SU-DHL-6 (cell line): ENCODE measurements at regions not wholly inside any gene's neighbourhood (a gene's known extent, or its start where the extent isn't known, plus 50 kb on each side); places are given as distances from the start of the nearest gene placed in this dataset.

Experiments
- H2AFZ ChIP-seq: fragments of 200-600 bp; sonication (generic); 2 replicates; pipeline ENCODE4 v1.6.1; 2014; ENCODE audit warnings: low read depth, mild to moderate bottlenecking, moderate library complexity, mixed read lengths, antibody characterized with exemption, low read length; ENCODE audit not compliant: severe bottlenecking
- H3F3A ChIP-seq: fragments of 200-600 bp; shearing (Covaris generic); 2 replicates; pipeline ENCODE4 v1.6.0; 2016; ENCODE audit warnings: antibody characterized with exemption, mild to moderate bottlenecking; ENCODE audit not compliant: insufficient read depth
- H3K27ac ChIP-seq: fragments of 200-600 bp; sonication (generic); 2 replicates; pipeline ENCODE4 v1.5.1; 2016; ENCODE audit warnings: low read depth, mild to moderate bottlenecking, low read length, moderate library complexity, mixed read lengths
- H3K27me3 ChIP-seq: fragments of 200-600 bp; sonication (generic), shearing (Covaris generic); 2 replicates; pipeline ENCODE4 v1.6.0; 2014; ENCODE audit warnings: mild to moderate bottlenecking, low read length
- H3K36me3 ChIP-seq: fragments of 200-600 bp; sonication (generic); 2 replicates; pipeline ENCODE4 v1.6.1; 2014; ENCODE audit warnings: mild to moderate bottlenecking, low read length, mixed read lengths
- H3K4me2 ChIP-seq: fragments of 300-600, 200-600 bp; shearing (Covaris generic), sonication (generic); 2 replicates; pipeline ENCODE4 v1.6.0; 2014; ENCODE audit warnings: low read length, low read depth, mild to moderate bottlenecking; ENCODE audit not compliant: poor library complexity, severe bottlenecking
- H3K4me3 ChIP-seq: fragments of 200-600 bp; sonication (generic); 2 replicates; pipeline ENCODE4 v1.5.1; 2014; ENCODE audit warnings: antibody characterized with exemption, low read length, mild to moderate bottlenecking, mixed read lengths; ENCODE audit not compliant: insufficient read depth, poor library complexity, severe bottlenecking
- H3K79me2 ChIP-seq: fragments of 200-600 bp; sonication (generic); 2 replicates; pipeline ENCODE4 v1.6.1; 2014; ENCODE audit warnings: mild to moderate bottlenecking, low read length, moderate library complexity; ENCODE audit not compliant: insufficient read depth
- H3K9ac ChIP-seq: fragments of 200-600 bp; sonication (generic); 2 replicates; pipeline ENCODE4 v1.7.0; 2014; ENCODE audit warnings: mild to moderate bottlenecking, low read length
- H3K9me2 ChIP-seq: fragments of 200-600 bp; sonication (generic); replicated peaks from 2 replicates; pipeline ENCODE4 v1.6.1; 2014; ENCODE audit warnings: low read length; ENCODE audit not compliant: insufficient read depth
- H3K9me3 ChIP-seq: fragments of 200-600 bp; sonication (generic); 2 replicates; pipeline ENCODE4 v1.6.1; 2014; ENCODE audit warnings: low read length, mixed read lengths; ENCODE audit not compliant: insufficient read depth
- H4K20me1 ChIP-seq: fragments of 200-600 bp; sonication (generic); 2 replicates; pipeline ENCODE4 v1.6.1; 2014; ENCODE audit warnings: low read depth, mild to moderate bottlenecking, antibody characterized with exemption, low read length, moderate library complexity, mixed read lengths
- EZH2phosphoT487 ChIP-seq: fragments of 200-600 bp; sonication (generic), shearing (Covaris generic); conservative IDR thresholded peaks from 2 replicates; pipeline ENCODE4 v1.6.1; 2018; ENCODE audit warnings: mild to moderate bottlenecking, antibody characterized with exemption, low read length, moderate library complexity, mixed read lengths

DNA sequence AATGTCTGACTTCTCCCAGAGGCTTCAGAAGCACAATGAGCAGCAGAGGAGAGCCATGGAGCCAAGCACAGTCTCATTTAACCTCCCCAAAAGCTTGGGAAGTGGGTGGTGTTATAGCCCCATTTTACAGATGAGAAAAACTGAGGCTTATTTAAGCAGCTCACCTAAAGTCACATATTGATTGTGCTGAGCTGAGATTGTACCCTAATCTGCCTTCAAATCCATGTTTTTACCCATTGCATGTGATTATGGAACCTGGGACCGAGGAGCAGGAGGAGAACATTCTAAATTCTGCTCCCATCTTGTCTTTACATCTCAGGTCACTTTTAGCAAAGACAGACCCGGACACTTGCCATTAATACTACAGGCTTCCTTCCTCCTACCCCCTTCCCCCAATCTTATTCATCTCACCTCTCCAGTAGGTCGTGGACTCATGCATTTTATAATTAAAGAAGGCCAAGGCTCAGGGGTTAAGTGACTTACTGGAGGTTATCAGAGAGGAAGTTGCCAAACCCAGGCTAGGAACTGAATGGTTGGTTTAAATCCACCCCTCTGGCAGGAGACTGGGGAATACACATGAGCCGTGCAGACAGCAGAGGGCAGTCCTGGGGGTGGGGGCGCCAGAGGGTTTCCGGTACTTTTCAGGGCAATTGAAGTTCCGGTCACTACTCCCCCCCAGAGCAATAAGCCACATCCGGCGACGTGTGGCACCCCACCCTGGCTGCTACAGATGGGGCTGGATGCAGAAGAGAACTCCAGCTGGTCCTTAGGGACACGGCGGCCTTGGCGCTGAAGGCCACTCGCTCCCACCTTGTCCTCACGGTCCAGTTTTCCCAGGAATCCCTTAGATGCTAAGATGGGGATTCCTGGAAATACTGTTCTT, 51.0 kb upstream of the IL17B start:
- Histone ChIP-seq H3K27me3 (no peaks in the 10 kb centered on the region), H2AFZ (no peak overlapping the region), H4K20me1 (no peaks in the 10 kb centered on the region), H3K9ac (no peak overlapping the region), H3K27ac (no peak overlapping the region), H3K9me2 (no peaks in the 10 kb centered on the region), H3K79me2 (no peaks in the 10 kb centered on the region), H3K4me3 (no peak overlapping the region), H3K4me2 (no peak overlapping the region), H3K36me3 (no peaks in the 10 kb centered on the region), H3F3A (no peaks in the 10 kb centered on the region), H3K9me3 (no peaks in the 10 kb centered on the region)
- no peak for TF ChIP-seq EZH2phosphoT487
